ENCODE measurements at regions not wholly inside any gene's neighbourhood (a gene's known extent, or its start where the extent isn't known, plus 50 kb on each side); places are given as distances from the start of the nearest gene placed in this dataset.

DNA sequence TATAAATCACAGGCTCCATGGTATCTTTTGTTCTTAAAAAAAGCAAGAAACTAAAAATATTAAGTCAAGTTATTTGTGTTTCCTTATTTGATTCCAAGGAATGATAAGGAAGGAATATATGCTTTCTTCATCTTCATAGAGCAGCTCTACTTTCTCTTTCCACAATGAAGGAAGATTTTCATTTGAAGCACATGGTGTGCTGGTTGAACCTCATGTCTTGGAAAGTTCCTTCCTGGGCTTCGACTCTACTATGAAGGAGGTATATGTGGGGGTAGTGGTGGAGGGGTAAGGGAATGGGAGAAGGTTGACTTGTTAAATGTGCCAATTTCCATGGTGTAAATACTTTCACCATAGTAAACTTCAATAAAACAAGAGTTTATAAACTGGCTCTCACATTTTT is 698.0 kb downstream of the CETN3 start:
- no peak overlapping the region for H3K27ac ChIP-seq
- H3K4me3 ChIP-seq: no peak overlapping the region
- DNase-seq (ENCODE audit: low spot score in 2 of 2): no peak
- no peaks in the 10 kb centered on the region for H3K27me3 ChIP-seq
- WGBS: 87% methylated on average over 1 of the region's 1 CpG
- no peaks in the 10 kb centered on the region for H3K9me3 ChIP-seq
- TF ChIP-seq POLR2A (IDR thresholded peaks at IDR 0.05) (no peak), POLR2AphosphoS5 (IDR thresholded peaks at IDR 0.05) (no peak)
- no peaks in the 10 kb centered on the region for H3K4me1 ChIP-seq
- no peaks in the 10 kb centered on the region for H3K36me3 ChIP-seq

- DNase-seq (ENCODE audit: low spot score in 2 of 2): no peak
- no peak for TF ChIP-seq EP300 (IDR thresholded peaks at IDR 0.05)
- no peak for TF ChIP-seq POLR2AphosphoS5 (IDR thresholded peaks at IDR 0.05)
- TF ChIP-seq POLR2A (IDR thresholded peaks at IDR 0.05): no peak
- TF ChIP-seq, protein P1, sequence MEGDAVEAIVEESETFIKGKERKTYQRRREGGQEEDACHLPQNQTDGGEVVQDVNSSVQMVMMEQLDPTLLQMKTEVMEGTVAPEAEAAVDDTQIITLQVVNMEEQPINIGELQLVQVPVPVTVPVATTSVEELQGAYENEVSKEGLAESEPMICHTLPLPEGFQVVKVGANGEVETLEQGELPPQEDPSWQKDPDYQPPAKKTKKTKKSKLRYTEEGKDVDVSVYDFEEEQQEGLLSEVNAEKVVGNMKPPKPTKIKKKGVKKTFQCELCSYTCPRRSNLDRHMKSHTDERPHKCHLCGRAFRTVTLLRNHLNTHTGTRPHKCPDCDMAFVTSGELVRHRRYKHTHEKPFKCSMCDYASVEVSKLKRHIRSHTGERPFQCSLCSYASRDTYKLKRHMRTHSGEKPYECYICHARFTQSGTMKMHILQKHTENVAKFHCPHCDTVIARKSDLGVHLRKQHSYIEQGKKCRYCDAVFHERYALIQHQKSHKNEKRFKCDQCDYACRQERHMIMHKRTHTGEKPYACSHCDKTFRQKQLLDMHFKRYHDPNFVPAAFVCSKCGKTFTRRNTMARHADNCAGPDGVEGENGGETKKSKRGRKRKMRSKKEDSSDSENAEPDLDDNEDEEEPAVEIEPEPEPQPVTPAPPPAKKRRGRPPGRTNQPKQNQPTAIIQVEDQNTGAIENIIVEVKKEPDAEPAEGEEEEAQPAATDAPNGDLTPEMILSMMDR (IDR thresholded peaks at IDR 0.05): no peak
- 83% methylated on average over 1 of the region's 1 CpG for WGBS
- no peak overlapping the region for H3K4me3 ChIP-seq
- H3K27me3 ChIP-seq: no peaks in the 10 kb centered on the region
- no peaks in the 10 kb centered on the region for H3K4me1 ChIP-seq
- no peaks in the 10 kb centered on the region for H3K36me3 ChIP-seq
- no peaks in the 10 kb centered on the region for H3K9me3 ChIP-seq
- H3K27ac ChIP-seq: no peak overlapping the region
Measured at GRCh38 chr5:89710006-89710405, 699.5 kb downstream of the CETN3 start.

DNA sequence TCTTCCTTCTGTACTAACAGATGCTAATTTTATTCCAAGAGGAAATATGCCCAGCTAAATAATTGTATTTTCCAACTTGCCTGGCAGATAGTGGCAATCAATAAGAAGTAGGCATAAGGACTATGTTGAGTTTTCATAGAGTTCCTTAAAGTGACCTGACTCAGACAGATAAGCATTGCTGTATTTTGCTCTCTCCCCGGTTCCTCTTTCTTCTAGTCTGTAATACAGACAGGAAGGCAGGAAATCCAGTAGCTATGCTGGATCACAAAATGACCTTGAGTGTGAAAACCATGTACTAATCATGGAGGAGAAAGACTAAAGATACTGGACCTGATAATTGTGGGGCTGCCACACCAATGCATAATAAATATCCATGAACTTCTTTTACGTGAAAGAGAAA is 701.7 kb downstream of the CETN3 start:
- DNase-seq (ENCODE audit: low spot score in 2 of 2): no peak
- Histone ChIP-seq H3K36me3 (no peaks in the 10 kb centered on the region), H3K27ac (no peak overlapping the region), H3K4me3 (no peak overlapping the region), H3K9me3 (no peaks in the 10 kb centered on the region), H3K4me1 (no peaks in the 10 kb centered on the region), H3K27me3 (no peaks in the 10 kb centered on the region)
- no peak for TF ChIP-seq POLR2AphosphoS5 (IDR thresholded peaks at IDR 0.05)
- TF ChIP-seq EP300 (IDR thresholded peaks at IDR 0.05): no peak
- no peak for TF ChIP-seq POLR2A (IDR thresholded peaks at IDR 0.05)
- TF ChIP-seq, protein P1 (IDR thresholded peaks at IDR 0.05): no peak
- 64% methylated on average over 2 of the region's 2 CpGs for WGBS

- no peaks in the 10 kb centered on the region for H3K27me3 ChIP-seq
- TF ChIP-seq, protein P1 (IDR thresholded peaks at IDR 0.05): no peak
- TF ChIP-seq EP300 (IDR thresholded peaks at IDR 0.05): no peak
- no peak for DNase-seq (ENCODE audit: low spot score in 2 of 2)
Measured at GRCh38 chr5:89706731-89707130, 702.8 kb downstream of the CETN3 start.

DNA sequence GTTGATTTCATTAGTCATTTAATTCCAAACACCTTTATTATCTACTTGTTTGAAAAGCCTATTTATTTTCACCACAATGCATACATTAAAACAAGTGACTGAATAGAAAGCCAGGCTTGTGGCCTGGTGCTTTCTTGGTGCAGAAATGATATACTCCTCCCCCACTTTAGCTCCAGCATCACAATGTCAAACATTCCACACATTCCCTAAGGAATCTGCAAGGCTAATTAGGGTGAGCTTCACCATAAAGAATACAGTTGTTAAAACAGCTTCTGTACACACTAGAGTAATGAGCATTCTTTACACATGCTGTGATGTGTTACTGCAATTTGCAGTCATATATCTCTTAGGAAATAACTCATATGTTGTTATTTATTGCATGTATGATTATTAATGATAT is 705.7 kb downstream of the CETN3 start:
- no peak for TF ChIP-seq POLR2AphosphoS5 (IDR thresholded peaks at IDR 0.05)
- TF ChIP-seq EP300 (IDR thresholded peaks at IDR 0.05): no peak
- Histone ChIP-seq H3K4me1 (no peaks in the 10 kb centered on the region), H3K36me3 (no peaks in the 10 kb centered on the region), H3K27ac (no peak overlapping the region), H3K9me3 (no peaks in the 10 kb centered on the region), H3K27me3 (no peaks in the 10 kb centered on the region), H3K4me3 (no peak overlapping the region)
- DNase-seq (ENCODE audit: low spot score in 2 of 2): no peak

More at GRCh38 chr5:89706731-89707130, 702.8 kb downstream of the CETN3 start:
- H3K4me3 ChIP-seq: no peak overlapping the region
- no peaks in the 10 kb centered on the region for H3K36me3 ChIP-seq
- H3K27ac ChIP-seq: no peak overlapping the region
- WGBS: 92% methylated on average over 1 of the region's 1 CpG
- H3K4me1 ChIP-seq: no peaks in the 10 kb centered on the region
- no peaks in the 10 kb centered on the region for H3K9me3 ChIP-seq

DNA sequence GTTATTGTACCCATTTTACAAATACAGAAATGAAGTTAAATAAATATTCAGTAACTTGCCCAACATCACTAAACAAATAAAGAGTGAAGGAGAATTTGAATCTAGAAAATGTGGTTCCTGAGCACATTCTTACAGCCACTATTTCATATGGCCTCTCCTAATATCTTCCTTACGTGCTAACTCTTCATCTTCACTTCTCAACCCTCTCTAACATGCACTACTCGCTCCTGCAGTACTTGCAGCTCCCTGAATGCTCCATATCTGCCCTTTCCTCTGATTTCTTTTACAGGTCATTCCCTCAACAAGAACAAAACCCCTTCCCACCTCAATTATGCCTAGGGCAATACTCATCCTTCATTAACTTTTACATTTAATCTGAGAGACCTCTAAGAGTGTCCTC is 711.5 kb downstream of the CETN3 start:
- Histone ChIP-seq H3K27me3 (no peaks in the 10 kb centered on the region), H3K27ac (no peak overlapping the region), H3K4me3 (no peak overlapping the region), H3K9me3 (no peaks in the 10 kb centered on the region), H3K36me3 (no peaks in the 10 kb centered on the region), H3K4me1 (no peaks in the 10 kb centered on the region)
- WGBS: 97% methylated on average over 2 of the region's 2 CpGs
- no peak for DNase-seq (ENCODE audit: low spot score in 2 of 2)
- TF ChIP-seq POLR2A (IDR thresholded peaks at IDR 0.05) (no peak), POLR2AphosphoS5 (IDR thresholded peaks at IDR 0.05) (no peak), EP300 (IDR thresholded peaks at IDR 0.05) (no peak)
- TF ChIP-seq, protein P1 (IDR thresholded peaks at IDR 0.05): no peak
